ENCODE measurements at regions not wholly inside any gene's neighbourhood (a gene's known extent, or its start where the extent isn't known, plus 50 kb on each side); places are given as distances from the start of the nearest gene placed in this dataset.

- H3K4me3 ChIP-seq, result no peak overlapping the region
- H3K36me3 ChIP-seq, result no peaks in the 10 kb centered on the region
- DNase-seq (ENCODE audit: low spot score in 2 of 2), result no peak
- H3K27ac ChIP-seq, result no peak overlapping the region
- no peak for TF ChIP-seq EP300 (IDR thresholded peaks at IDR 0.05)
- TF ChIP-seq CTCF (IDR thresholded peaks at IDR 0.05), result no peak
- no peak for TF ChIP-seq POLR2A (IDR thresholded peaks at IDR 0.05)
- H3K9me3 ChIP-seq, result no peaks in the 10 kb centered on the region
- H3K4me1 ChIP-seq, result no peaks in the 10 kb centered on the region
- H3K27me3 ChIP-seq, result no peaks in the 10 kb centered on the region
Observed at GRCh38 chr9:115717298-115717697, 436.3 kb upstream of the PAPPA start.

DNA sequence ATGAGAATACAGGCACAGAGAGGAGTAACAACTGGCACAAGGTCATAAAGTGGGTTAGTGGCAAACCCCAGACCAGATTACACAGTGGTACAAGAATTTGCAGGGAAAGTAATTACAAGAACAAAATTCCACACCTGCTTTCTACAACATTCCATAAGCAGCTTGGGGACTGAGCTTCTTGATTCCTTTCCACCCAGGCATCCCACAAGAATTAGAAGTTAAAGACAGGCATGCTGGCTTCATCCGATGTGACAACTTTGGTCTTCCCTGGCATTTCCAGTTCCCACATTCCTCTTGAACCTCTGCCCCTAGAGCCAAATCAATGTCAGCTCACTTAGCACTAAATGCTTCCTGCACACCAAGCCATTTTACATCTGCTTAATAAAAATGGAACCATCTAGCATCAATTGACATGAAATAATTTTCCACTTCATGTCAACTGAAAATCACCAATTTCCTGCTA is 435.8 kb upstream of the PAPPA start:
- no peak for DNase-seq (ENCODE audit: low spot score in 2 of 2)
- TF ChIP-seq EP300 (IDR thresholded peaks at IDR 0.05), result no peak
- TF ChIP-seq POLR2A (IDR thresholded peaks at IDR 0.05), result no peak
- no peak for TF ChIP-seq CTCF (IDR thresholded peaks at IDR 0.05)
- 64 to 82% methylated on average over 1 of the region's 1 CpG for WGBS, 2 donors

GRCh38 chr9:115730396-115730795 is 423.2 kb upstream of the PAPPA start:
- H3K36me3 ChIP-seq, result no peaks in the 10 kb centered on the region
- WGBS, 2 donors, result 57 to 58% methylated on average over 4 of the region's 4 CpGs
- no peak overlapping the region for H3K4me3 ChIP-seq
- H3K27me3 ChIP-seq, result no peaks in the 10 kb centered on the region
- H3K4me1 ChIP-seq, result peaks cover 0 to 8% (median 0%) of the 10 kb centered on the region in 4 donors
- no peak for TF ChIP-seq POLR2A (IDR thresholded peaks at IDR 0.05)
- TF ChIP-seq CTCF (IDR thresholded peaks at IDR 0.05), result no peak
- TF ChIP-seq EP300 (IDR thresholded peaks at IDR 0.05), result no peak
- H3K9me3 ChIP-seq, result peaks cover 0 to 23% (median 4%) of the 10 kb centered on the region in 4 donors
- DNase-seq (ENCODE audit: low spot score in 2 of 2), result no peak
- H3K27ac ChIP-seq, result no peak overlapping the region

More for the DNA sequence above, 435.8 kb upstream of the PAPPA start:
- Histone ChIP-seq H3K27me3 (no peaks in the 10 kb centered on the region), H3K9me3 (no peaks in the 10 kb centered on the region), H3K36me3 (no peaks in the 10 kb centered on the region), H3K27ac (no peak overlapping the region), H3K4me3 (no peak overlapping the region), H3K4me1 (no peaks in the 10 kb centered on the region)

DNA sequence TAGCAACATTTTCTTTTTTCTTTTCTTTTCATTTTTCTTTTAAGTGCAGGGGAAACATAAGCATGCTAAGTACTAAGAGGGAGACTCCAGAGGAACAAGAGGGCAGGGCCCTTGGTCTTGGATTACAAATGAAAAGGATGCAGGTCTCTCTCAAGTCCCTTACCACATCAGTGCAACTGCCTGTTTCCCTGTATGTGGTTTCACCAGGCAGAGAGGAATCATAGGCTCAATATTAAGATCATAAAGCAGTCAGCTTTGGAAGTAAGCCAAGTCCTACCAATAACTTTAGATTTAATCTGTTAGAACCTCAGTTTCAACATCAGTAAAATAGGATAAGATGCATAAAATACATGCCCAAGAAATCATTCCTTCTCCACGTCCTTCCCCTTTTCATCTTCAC is 422.7 kb upstream of the PAPPA start:
- 71 to 86% methylated on average over 1 of the region's 1 CpG for WGBS, 2 donors
- Histone ChIP-seq H3K9me3 (peaks cover 0 to 18% (median 4%) of the 10 kb centered on the region in 4 donors), H3K27me3 (no peaks in the 10 kb centered on the region), H3K27ac (no peak overlapping the region), H3K36me3 (no peaks in the 10 kb centered on the region), H3K4me1 (peaks cover 0 to 8% (median 0%) of the 10 kb centered on the region in 4 donors), H3K4me3 (no peak overlapping the region)
- DNase-seq (ENCODE audit: low spot score in 2 of 2), result no peak
- no peak for TF ChIP-seq CTCF (IDR thresholded peaks at IDR 0.05)
- TF ChIP-seq EP300 (IDR thresholded peaks at IDR 0.05), result no peak
- TF ChIP-seq POLR2A (IDR thresholded peaks at IDR 0.05), result no peak

DNA sequence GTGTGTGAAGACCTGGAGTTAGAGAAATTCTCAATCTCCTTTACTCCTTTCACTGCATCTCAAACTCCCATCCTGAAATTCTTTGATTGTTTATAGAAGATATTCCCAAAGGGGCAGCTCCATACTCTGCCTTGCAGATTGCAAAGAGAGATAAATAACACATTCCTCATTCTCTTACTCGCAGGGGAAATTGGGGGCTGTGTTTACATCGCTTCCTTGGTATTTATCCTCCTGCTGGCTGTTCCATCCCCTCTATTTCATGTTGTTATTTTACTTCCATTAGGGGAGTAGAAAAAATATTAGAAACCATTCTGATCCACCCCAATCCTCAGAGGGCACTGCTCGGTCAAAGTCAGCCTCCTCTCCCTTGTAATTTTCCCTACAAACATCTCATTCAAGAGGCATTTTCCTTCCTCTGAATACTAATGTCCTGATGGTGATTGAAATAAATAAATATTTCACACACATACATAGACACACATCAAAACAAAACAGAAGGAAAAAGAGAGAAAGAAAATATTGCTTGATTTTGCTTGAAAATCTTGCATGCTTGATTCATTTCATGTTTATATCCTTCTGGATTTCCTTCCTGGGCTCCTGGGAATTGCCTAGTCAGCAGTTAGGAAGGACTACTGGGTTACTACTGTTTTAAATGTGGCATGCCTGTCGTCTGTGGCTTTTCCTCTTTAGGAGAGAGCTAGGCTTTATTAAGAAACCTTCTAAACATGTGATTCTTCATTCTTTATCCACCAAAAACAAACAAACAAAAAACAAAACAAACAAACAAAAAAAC is 420.1 kb upstream of the PAPPA start:
- DNase-seq (ENCODE audit: low spot score in 2 of 2), result no peak
- H3K4me3 ChIP-seq, result no peak overlapping the region
- H3K27ac ChIP-seq, result no peak overlapping the region
- H3K9me3 ChIP-seq, result peaks cover 0 to 9% (median 3%) of the 10 kb centered on the region in 4 donors
- TF ChIP-seq POLR2A (IDR thresholded peaks at IDR 0.05), result no peak
- TF ChIP-seq EP300 (IDR thresholded peaks at IDR 0.05), result no peak
- TF ChIP-seq CTCF (IDR thresholded peaks at IDR 0.05), result no peak
- no peaks in the 10 kb centered on the region for H3K36me3 ChIP-seq
- H3K4me1 ChIP-seq, result peaks cover 0 to 8% (median 0%) of the 10 kb centered on the region in 4 donors
- H3K27me3 ChIP-seq, result no peaks in the 10 kb centered on the region
- 14 to 19% methylated on average over 4 of the region's 4 CpGs for WGBS, 2 donors

Data from tibial nerve (tissue), 4 donors.